Smooth muscle cell (in vitro differentiated cells): ENCODE measurements at regions not wholly inside any gene's neighbourhood (a gene's known extent, or its start where the extent isn't known, plus 50 kb on each side); places are given as distances from the start of the nearest gene placed in this dataset.

Source experiments
- DNase-seq: peaks from one replicate; lab custom pipeline; 2025; ENCODE audit not compliant: unreplicated experiment; lab: John Stamatoyannopoulos, UW
- H2AFZ ChIP-seq: fragments of 200-600 bp; sonication (generic); 2 replicates; pipeline ENCODE4 v1.6.0; 2016; ENCODE audit warnings: antibody characterized with exemption, low read depth, mild to moderate bottlenecking
- H3F3A ChIP-seq: fragments of 200-600 bp; sonication (generic); 2 replicates; pipeline ENCODE4 v1.6.0; 2017; ENCODE audit warnings: antibody characterized with exemption, low read depth
- H3K27ac ChIP-seq: fragments of 200-600 bp; sonication (generic); 2 replicates; pipeline ENCODE4 v1.5.1; 2016; ENCODE audit warnings: low read depth, mild to moderate bottlenecking
- H3K27me3 ChIP-seq: fragments of 200-600 bp; sonication (generic); 2 replicates; pipeline ENCODE4 v1.6.1; 2016; ENCODE audit warnings: low read depth, mild to moderate bottlenecking
- H3K36me3 ChIP-seq: fragments of 200-600 bp; sonication (generic); 2 replicates; pipeline ENCODE4 v1.5.1; 2016; ENCODE audit warnings: low read depth
- H3K4me1 ChIP-seq: fragments of 200-600 bp; sonication (generic); 2 replicates; pipeline ENCODE4 v1.5.1; 2016; ENCODE audit warnings: low read depth
- H3K4me2 ChIP-seq: fragments of 200-600 bp; sonication (generic); 2 replicates; pipeline ENCODE4 v1.6.0; 2016; ENCODE audit warnings: mild to moderate bottlenecking
- H3K4me3 ChIP-seq: fragments of 200-600 bp; sonication (generic); 2 replicates; pipeline ENCODE4 v1.5.1; 2016; ENCODE audit warnings: mild to moderate bottlenecking
- H3K79me2 ChIP-seq: fragments of 200-600 bp; sonication (generic); 2 replicates; pipeline ENCODE4 v1.6.0; 2016; ENCODE audit warnings: low read depth, mild to moderate bottlenecking
- H3K9ac ChIP-seq: fragments of 200-600 bp; sonication (generic); 2 replicates; pipeline ENCODE4 v1.6.0; 2016; ENCODE audit warnings: low read depth
- H3K9me3 ChIP-seq: fragments of 200-600 bp; sonication (generic); replicated peaks from 2 replicates; pipeline ENCODE4 v1.5.1; 2016; ENCODE audit warnings: low read depth
- H4K20me1 ChIP-seq: fragments of 200-600 bp; sonication (generic); 2 replicates; pipeline ENCODE4 v1.6.0; 2016; ENCODE audit warnings: low read depth
- CTCF ChIP-seq: fragments of 200-600 bp; sonication (generic); IDR thresholded peaks from 2 replicates; pipeline ENCODE4 v1.5.1; 2017; ENCODE audit warnings: borderline replicate concordance, mild to moderate bottlenecking, antibody characterized with exemption; ENCODE audit not compliant: insufficient read depth, poor library complexity, severe bottlenecking
- WGBS: methylation state at CpG from one replicate; pipeline ENCODE4 v1.1.7; 2016; ENCODE audit warnings: low lambda C conversion rate; 5-methylcytosine and 5-hydroxymethylcytosine counted together

DNA sequence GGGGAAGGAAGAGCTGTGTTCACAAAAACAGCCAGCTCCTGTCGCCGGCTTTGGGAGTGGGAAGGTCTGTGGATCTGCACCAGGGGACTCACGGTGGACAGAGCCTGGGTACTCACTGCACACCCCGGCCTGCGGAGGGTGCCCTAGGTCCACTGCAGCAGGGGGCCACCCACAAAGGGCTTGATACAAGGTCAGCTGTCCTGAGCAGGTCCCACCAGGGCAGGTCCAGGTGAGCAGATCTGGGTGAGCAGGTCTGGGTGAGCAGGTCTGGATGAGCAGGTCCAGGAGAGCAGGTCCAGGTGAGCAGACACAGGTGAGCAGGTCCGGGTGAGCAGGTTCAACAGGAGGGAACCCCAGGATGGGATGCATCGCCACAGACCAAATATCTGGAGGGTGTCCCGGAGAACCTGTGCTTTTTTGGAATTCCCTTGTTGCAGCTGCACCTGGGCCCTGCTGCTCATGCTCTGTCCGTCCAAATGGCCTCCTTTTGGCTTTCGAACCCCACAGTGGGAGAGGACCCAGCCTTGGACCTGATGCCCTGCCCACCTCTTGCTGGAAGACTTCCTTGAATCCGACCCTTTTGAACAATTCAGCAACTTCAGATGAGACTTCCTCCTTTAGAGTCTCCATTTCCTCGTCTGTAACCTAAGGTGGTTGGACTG lies 485.3 kb downstream of the TBC1D22A start:
- no peaks in the 10 kb centered on the region for H3K27me3 ChIP-seq
- H3K9ac ChIP-seq = no peak overlapping the region
- H3K4me2 ChIP-seq = no peak overlapping the region
- no peak overlapping the region for H3K4me3 ChIP-seq
- no peaks in the 10 kb centered on the region for H4K20me1 ChIP-seq
- no peaks in the 10 kb centered on the region for H3K4me1 ChIP-seq
- H2AFZ ChIP-seq = no peak overlapping the region
- no peak overlapping the region for H3K27ac ChIP-seq
- H3K79me2 ChIP-seq = no peaks in the 10 kb centered on the region
- H3K9me3 ChIP-seq = peaks cover 7% of the 10 kb centered on the region
- no peak for TF ChIP-seq CTCF
- 71% methylated on average over 12 of the region's 12 CpGs for WGBS
- DNase-seq = no peak
- no peaks in the 10 kb centered on the region for H3F3A ChIP-seq
- no peaks in the 10 kb centered on the region for H3K36me3 ChIP-seq

DNA sequence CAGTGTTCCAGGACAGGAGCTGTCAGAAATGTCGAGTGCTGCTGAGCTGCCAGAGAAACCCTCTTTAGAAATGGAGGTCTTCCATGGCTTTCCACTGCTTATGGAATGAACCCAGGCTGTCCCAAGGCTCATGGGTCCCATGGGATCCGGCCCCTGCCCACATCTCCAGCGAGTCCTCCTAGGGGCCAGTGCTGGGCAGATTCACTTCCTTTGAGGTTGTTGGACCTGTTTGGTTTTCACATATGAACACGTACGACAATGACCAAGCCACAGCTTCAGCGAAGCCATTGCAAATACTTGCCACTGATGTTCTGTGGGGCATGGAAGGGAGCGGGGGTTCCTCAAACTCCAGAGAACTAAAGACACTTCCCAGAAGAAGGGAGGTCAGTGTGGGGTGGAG lies 483.3 kb downstream of the TBC1D22A start:
- Histone ChIP-seq H3K4me3 (no peak overlapping the region), H2AFZ (no peak overlapping the region), H3K9ac (no peak overlapping the region), H4K20me1 (no peaks in the 10 kb centered on the region), H3K27me3 (no peaks in the 10 kb centered on the region), H3K27ac (no peak overlapping the region), H3K79me2 (no peaks in the 10 kb centered on the region), H3K4me1 (no peaks in the 10 kb centered on the region), H3K36me3 (no peaks in the 10 kb centered on the region), H3K4me2 (no peak overlapping the region), H3K9me3 (peaks cover 10% of the 10 kb centered on the region), H3F3A (no peaks in the 10 kb centered on the region)
- no peak for TF ChIP-seq CTCF
- WGBS = 80% methylated on average over 7 of the region's 7 CpGs
- DNase-seq = no peak

- H4K20me1 ChIP-seq = no peaks in the 10 kb centered on the region
- no peak overlapping the region for H3K4me3 ChIP-seq
- no peaks in the 10 kb centered on the region for H3F3A ChIP-seq
- H3K79me2 ChIP-seq = no peaks in the 10 kb centered on the region
- no peak for TF ChIP-seq CTCF
- no peaks in the 10 kb centered on the region for H3K4me1 ChIP-seq
- H3K4me2 ChIP-seq = no peak overlapping the region
- no peak overlapping the region for H3K9ac ChIP-seq
- no peak for DNase-seq
- peaks cover 10% of the 10 kb centered on the region for H3K9me3 ChIP-seq
- 52% methylated on average over 3 of the region's 3 CpGs for WGBS
- H3K36me3 ChIP-seq = no peaks in the 10 kb centered on the region
- H2AFZ ChIP-seq = no peak overlapping the region
- H3K27me3 ChIP-seq = no peaks in the 10 kb centered on the region
- H3K27ac ChIP-seq = no peak overlapping the region
Observed at GRCh38 chr22:47245286-47245685, 482.8 kb downstream of the TBC1D22A start.

DNA sequence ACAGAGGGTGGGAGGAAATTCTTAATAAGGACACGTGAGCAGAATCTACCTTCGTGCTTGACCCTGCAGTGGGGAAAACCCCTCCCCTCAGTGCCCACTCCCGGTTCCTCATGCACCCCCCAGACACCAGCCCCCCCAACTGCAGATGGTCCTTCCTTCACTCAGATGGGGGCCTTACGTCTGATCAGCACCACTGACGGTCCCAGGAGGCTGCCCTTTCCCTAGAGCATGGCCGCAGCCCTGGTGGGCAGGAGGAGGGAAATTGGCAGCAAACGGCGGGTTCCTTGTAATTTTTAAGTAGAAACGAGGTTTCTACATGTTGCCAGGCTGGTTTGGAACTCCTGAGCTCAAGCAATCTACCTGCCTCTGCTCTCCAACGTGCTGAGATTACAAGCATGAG lies 477.7 kb downstream of the TBC1D22A start:
- Histone ChIP-seq H3K27ac (no peak overlapping the region), H3K4me2 (no peak overlapping the region), H3K79me2 (no peaks in the 10 kb centered on the region), H3K27me3 (no peaks in the 10 kb centered on the region), H3K9me3 (peaks cover 6% of the 10 kb centered on the region), H4K20me1 (no peaks in the 10 kb centered on the region), H3K36me3 (no peaks in the 10 kb centered on the region), H2AFZ (no peak overlapping the region), H3K9ac (no peak overlapping the region), H3K4me3 (no peak overlapping the region), H3F3A (no peaks in the 10 kb centered on the region), H3K4me1 (no peaks in the 10 kb centered on the region)
- TF ChIP-seq CTCF = no peak
- 68% methylated on average over 9 of the region's 10 CpGs for WGBS
- no peak for DNase-seq
